ENCODE measurements at regions not wholly inside any gene's neighbourhood (a gene's known extent, or its start where the extent isn't known, plus 50 kb on each side); places are given as distances from the start of the nearest gene placed in this dataset.

- DNase-seq (ENCODE audit: low read depth, low spot score) = no peak
- ChIA-PET CTCF (no interaction called here), POLR2A (no interaction called here)
- TF ChIP-seq CTCF (IDR thresholded peaks at IDR 0.05; ENCODE audit: insufficient read depth, low read length, missing control alignments) = no peak
- H3K4me3 ChIP-seq (ENCODE audit: low read depth, low read length) = no peak overlapping the region
Observed at GRCh38 chrX:125103693-125104092, 216.0 kb upstream of the TEX13C start.

- TF ChIP-seq CTCF (IDR thresholded peaks at IDR 0.05; ENCODE audit: insufficient read depth, low read length, missing control alignments) = no peak
- no peak overlapping the region for H3K4me3 ChIP-seq (ENCODE audit: low read depth, low read length)
- CTCF ChIA-PET = no interaction called here
- POLR2A ChIA-PET = no interaction called here
- DNase-seq (ENCODE audit: low read depth, low spot score) = no peak
Observed at GRCh38 chrX:125108921-125109320, 210.8 kb upstream of the TEX13C start.

GRCh38 chrX:125131164-125131563, 188.5 kb upstream of the TEX13C start:
- no peak overlapping the region for H3K4me3 ChIP-seq (ENCODE audit: low read depth, low read length)
- POLR2A ChIA-PET = no interaction called here
- CTCF ChIA-PET = interaction anchor here (1.0 kb wide), 1 partner anchor 725 kb away, joined by 4 read pairs; no protein-coding TSS in a partner anchor
- no peak for TF ChIP-seq CTCF (IDR thresholded peaks at IDR 0.05; ENCODE audit: insufficient read depth, low read length, missing control alignments)
- DNase-seq (ENCODE audit: low read depth, low spot score) = no peak

GRCh38 chrX:125132274-125132673, 187.4 kb upstream of the TEX13C start:
- no peak for DNase-seq (ENCODE audit: low read depth, low spot score)
- ChIA-PET POLR2A (no interaction called here), CTCF (interaction anchor here (1.1 kb wide), 1 partner anchor 725 kb away, joined by 4 read pairs; no protein-coding TSS in a partner anchor)
- no peak for TF ChIP-seq CTCF (IDR thresholded peaks at IDR 0.05; ENCODE audit: insufficient read depth, low read length, missing control alignments)
- H3K4me3 ChIP-seq (ENCODE audit: low read depth, low read length) = no peak overlapping the region

- ChIA-PET CTCF (no interaction called here), POLR2A (no interaction called here)
- H3K4me3 ChIP-seq (ENCODE audit: low read depth, low read length) = no peak overlapping the region
- DNase-seq (ENCODE audit: low read depth, low spot score) = no peak
- no peak for TF ChIP-seq CTCF (IDR thresholded peaks at IDR 0.05; ENCODE audit: insufficient read depth, low read length, missing control alignments)
Observed at GRCh38 chrX:125137521-125137920, 182.2 kb upstream of the TEX13C start.

- no peak for TF ChIP-seq CTCF (IDR thresholded peaks at IDR 0.05; ENCODE audit: insufficient read depth, low read length, missing control alignments)
- no peak overlapping the region for H3K4me3 ChIP-seq (ENCODE audit: low read depth, low read length)
- no peak for DNase-seq (ENCODE audit: low read depth, low spot score)
- ChIA-PET CTCF (no interaction called here), POLR2A (no interaction called here)
Observed at GRCh38 chrX:125150231-125150630, 169.4 kb upstream of the TEX13C start.

All from AG04449 (cell line).